Uterus (tissue), 2 donors: ENCODE measurements at regions not wholly inside any gene's neighbourhood (a gene's known extent, or its start where the extent isn't known, plus 50 kb on each side); places are given as distances from the start of the nearest gene placed in this dataset.

Experiments
- CTCF ChIP-seq, 4 experiments: fragments of 200-600 bp in 2 of 4; fragments of 450-650 bp in 2 of 4; sonication (generic) in 2 of 4; IDR thresholded peaks; one replicate each; pipeline ENCODE4 v1.5.1; 2016 to 2019; ENCODE audit warnings: antibody characterized with exemption in 4 of 4, mild to moderate bottlenecking in 2 of 4, moderate library complexity in 1 of 4
- POLR2A ChIP-seq, 2 donors: fragments of 450-650 bp; IDR thresholded peaks; one replicate each; pipeline ENCODE4 v1.6.1; 2016; ENCODE audit warnings: antibody characterized with exemption in 2 of 2, mild to moderate bottlenecking in 1 of 2, moderate library complexity in 1 of 2

GRCh38 chrX:84830836-84831235 is 172.8 kb upstream of the APOOL start:
- no peak for TF ChIP-seq CTCF (IDR thresholded peaks at IDR 0.05)
- TF ChIP-seq POLR2A (IDR thresholded peaks at IDR 0.05), result no peak
